Parathyroid adenoma (tissue), 2 donors: ENCODE measurements at regions not wholly inside any gene's neighbourhood (a gene's known extent, or its start where the extent isn't known, plus 50 kb on each side); places are given as distances from the start of the nearest gene placed in this dataset.

ENCODE experiments used
- H2AFZ ChIP-seq: fragments of 300-600 bp; sonication (generic); one replicate; pipeline ENCODE4 v1.7.0; 2017; ENCODE audit warnings: antibody characterized with exemption, mild to moderate bottlenecking
- H3K27ac ChIP-seq: fragments of 300-600 bp; sonication (generic); one replicate; pipeline ENCODE4 v1.7.0; 2017
- H3K27me3 ChIP-seq: fragments of 300-600 bp; sonication (generic); one replicate; pipeline ENCODE4 v1.7.0; 2017; ENCODE audit warnings: low read length; ENCODE audit not compliant: control insufficient read depth, insufficient read depth
- H3K36me3 ChIP-seq: fragments of 300-600 bp; sonication (generic); one replicate; pipeline ENCODE4 v1.7.0; 2017; ENCODE audit warnings: low read length; ENCODE audit not compliant: control insufficient read depth, insufficient read depth
- H3K4me1 ChIP-seq: fragments of 300-600 bp; sonication (generic); one replicate; pipeline ENCODE4 v1.7.0; 2017; ENCODE audit warnings: control low read depth
- H3K4me2 ChIP-seq: fragments of 300-600 bp; sonication (generic); one replicate; pipeline ENCODE4 v1.7.0; 2017; ENCODE audit warnings: low read length
- H3K4me3 ChIP-seq: fragments of 300-600 bp; sonication (generic); one replicate; pipeline ENCODE4 v1.7.0; 2017; ENCODE audit warnings: low read depth, low read length
- H3K79me2 ChIP-seq: fragments of 300-600 bp; sonication (generic); one replicate; pipeline ENCODE4 v1.7.0; 2017; ENCODE audit warnings: control low read depth
- H3K9ac ChIP-seq: fragments of 300-600 bp; sonication (generic); one replicate; pipeline ENCODE4 v1.7.0; 2017; ENCODE audit warnings: mild to moderate bottlenecking
- H3K9me3 ChIP-seq: fragments of 300-600 bp; sonication (generic); one replicate; pipeline ENCODE4 v1.7.0; 2017; ENCODE audit warnings: low read length; ENCODE audit not compliant: control insufficient read depth
- CTCF ChIP-seq: fragments of 300-600 bp; sonication (generic); IDR thresholded peaks from one replicate; pipeline ENCODE4 v1.7.0; 2017; ENCODE audit warnings: antibody characterized with exemption, mild to moderate bottlenecking
- donor health status: primary hyperparathyroidism.

- Histone ChIP-seq H3K27me3 (no peaks in the 10 kb centered on the region), H3K36me3 (no peaks in the 10 kb centered on the region), H3K4me3 (no peak overlapping the region), H3K27ac (no peak overlapping the region), H3K79me2 (no peaks in the 10 kb centered on the region), H3K9me3 (no peaks in the 10 kb centered on the region), H3K4me2 (no peak overlapping the region), H2AFZ (no peak overlapping the region), H3K4me1 (no peaks in the 10 kb centered on the region), H3K9ac (no peak overlapping the region)
- TF ChIP-seq CTCF: no peak
These were observed 570.7 kb downstream of the REEP3 start for GRCh38 chr10:64091897-64092296.

- Histone ChIP-seq H3K9me3 (no peaks in the 10 kb centered on the region), H3K79me2 (no peaks in the 10 kb centered on the region), H3K4me3 (no peak overlapping the region), H3K9ac (no peak overlapping the region), H3K27ac (no peak overlapping the region), H3K4me1 (no peaks in the 10 kb centered on the region), H3K27me3 (no peaks in the 10 kb centered on the region), H3K4me2 (no peak overlapping the region), H2AFZ (no peak overlapping the region), H3K36me3 (no peaks in the 10 kb centered on the region)
- TF ChIP-seq CTCF: no peak
These were observed 572.1 kb downstream of the REEP3 start for GRCh38 chr10:64093304-64093703.

GRCh38 chr10:64093946-64094535, 572.8 kb downstream of the REEP3 start:
- Histone ChIP-seq H3K9me3 (no peaks in the 10 kb centered on the region), H3K79me2 (no peaks in the 10 kb centered on the region), H3K27ac (no peak overlapping the region), H3K27me3 (no peaks in the 10 kb centered on the region), H3K4me3 (no peak overlapping the region), H3K36me3 (no peaks in the 10 kb centered on the region), H3K9ac (no peak overlapping the region), H3K4me2 (no peak overlapping the region), H2AFZ (no peak overlapping the region), H3K4me1 (no peaks in the 10 kb centered on the region)
- no peak for TF ChIP-seq CTCF

- Histone ChIP-seq H3K4me3 (no peak overlapping the region), H3K79me2 (no peaks in the 10 kb centered on the region), H3K36me3 (no peaks in the 10 kb centered on the region), H3K27ac (no peak overlapping the region), H3K27me3 (no peaks in the 10 kb centered on the region), H3K9me3 (no peaks in the 10 kb centered on the region), H2AFZ (no peak overlapping the region), H3K4me1 (no peaks in the 10 kb centered on the region), H3K4me2 (no peak overlapping the region), H3K9ac (no peak overlapping the region)
- no peak for TF ChIP-seq CTCF
These were observed 575.7 kb downstream of the REEP3 start for GRCh38 chr10:64096941-64097340.

- no peak for TF ChIP-seq CTCF
- Histone ChIP-seq H2AFZ (no peak overlapping the region), H3K4me1 (no peaks in the 10 kb centered on the region), H3K36me3 (no peaks in the 10 kb centered on the region), H3K9ac (no peak overlapping the region), H3K27ac (no peak overlapping the region), H3K79me2 (no peaks in the 10 kb centered on the region), H3K9me3 (no peaks in the 10 kb centered on the region), H3K27me3 (no peaks in the 10 kb centered on the region), H3K4me2 (no peak overlapping the region), H3K4me3 (no peak overlapping the region)
These were observed 576.4 kb downstream of the REEP3 start for GRCh38 chr10:64097391-64098122.
